ENCODE measurements at regions not wholly inside any gene's neighbourhood (a gene's known extent, or its start where the extent isn't known, plus 50 kb on each side); places are given as distances from the start of the nearest gene placed in this dataset.

- TF ChIP-seq CTCF (conservative IDR thresholded peaks at IDR 0.05 in 1 of 2, IDR thresholded peaks at IDR 0.05 in 1 of 2; ENCODE audit: low read depth in 1 of 2, low read length in 2 of 2): no peak
- no peak for TF ChIP-seq EZH2 (IDR thresholded peaks at IDR 0.05; ENCODE audit: low read length, missing control alignments)
Measured at GRCh38 chr20:18886756-18887155, 73.2 kb downstream of the SCP2D1 start.
